Activated B cell treated with CpG ODN at 0.5 μM for 24 hours (primary cell): ENCODE measurements at regions not wholly inside any gene's neighbourhood (a gene's known extent, or its start where the extent isn't known, plus 50 kb on each side); places are given as distances from the start of the nearest gene placed in this dataset.

Experiments
- ATAC-seq: fragments of 200-7000 bp; cut with Tn5 transposase; one replicate; pipeline ENCODE4 v1.10.0; 2021; ENCODE audit warnings: low read depth, mild to moderate bottlenecking, moderate library complexity
- CTCF ChIA-PET: fragments of 350-600 bp; sonication (Branson Sonifier 250); formaldehyde crosslinking; loops from one replicate; lab custom pipeline; 2021; ENCODE audit warnings: antibody characterized with exemption; lab: Charles Lee
- POLR2A ChIA-PET: fragments of 350-600 bp; sonication (Branson Sonifier 250); formaldehyde crosslinking; loops from one replicate; lab custom pipeline; 2021; ENCODE audit warnings: antibody characterized with exemption; lab: Charles Lee
- DNase-seq: peaks from one replicate; pipeline ENCODE4 v3.0.0; 2022
- H3K27ac Mint-ChIP-seq: one replicate; pipeline ENCODE4 v1.8.0; 2020; ENCODE audit warnings: mixed read lengths
- H3K27me3 Mint-ChIP-seq: one replicate; pipeline ENCODE4 v1.8.0; 2021; ENCODE audit warnings: mixed read lengths
- H3K36me3 Mint-ChIP-seq: one replicate; pipeline ENCODE4 v1.8.0; 2021; ENCODE audit warnings: low read depth, mixed read lengths
- H3K4me1 Mint-ChIP-seq: one replicate; pipeline ENCODE4 v1.8.0; 2021; ENCODE audit warnings: mixed read lengths
- H3K4me3 Mint-ChIP-seq: one replicate; pipeline ENCODE4 v1.8.0; 2020; ENCODE audit warnings: mild to moderate bottlenecking, mixed read lengths
- H3K9me3 Mint-ChIP-seq: one replicate; pipeline ENCODE4 v1.8.0; 2020; ENCODE audit warnings: mixed read lengths
- intact Hi-C: fragments of 100-400 bp; cut with micrococcal nuclease; formaldehyde crosslinking; loops from one replicate; pipeline ENCODE4 v1.15.1; 2024
- TF ChIP-seq, protein P1 (sequence below): fragments of 200-600 bp; IDR thresholded peaks from one replicate; pipeline ENCODE4 v1.8.0; 2022; ENCODE audit warnings: antibody characterized with exemption, mild to moderate bottlenecking

DNA sequence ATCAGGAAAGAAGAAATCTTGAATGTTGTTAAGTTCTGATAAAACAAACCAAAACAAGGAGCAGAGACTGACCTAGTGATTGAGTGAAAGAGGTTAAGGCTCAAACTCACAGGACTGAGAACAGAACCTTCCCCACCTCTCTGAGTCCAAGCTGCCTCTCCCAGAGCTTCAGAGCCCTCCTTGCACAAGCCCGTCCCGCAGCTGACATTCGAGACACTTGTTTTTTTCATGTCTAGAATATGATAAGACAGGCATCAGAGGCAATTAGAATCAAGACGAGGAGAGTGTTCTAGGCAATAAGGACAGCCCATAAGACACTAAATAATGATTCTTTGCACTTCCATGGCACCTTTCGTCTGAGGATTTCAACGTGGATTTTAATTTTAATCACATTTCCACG, 140.6 kb downstream of the PXDC1 start:
- H3K4me3 Mint-ChIP-seq = no peak overlapping the region
- H3K27ac Mint-ChIP-seq = no peak overlapping the region
- no peaks in the 10 kb centered on the region for H3K36me3 Mint-ChIP-seq
- TF ChIP-seq, protein P1, sequence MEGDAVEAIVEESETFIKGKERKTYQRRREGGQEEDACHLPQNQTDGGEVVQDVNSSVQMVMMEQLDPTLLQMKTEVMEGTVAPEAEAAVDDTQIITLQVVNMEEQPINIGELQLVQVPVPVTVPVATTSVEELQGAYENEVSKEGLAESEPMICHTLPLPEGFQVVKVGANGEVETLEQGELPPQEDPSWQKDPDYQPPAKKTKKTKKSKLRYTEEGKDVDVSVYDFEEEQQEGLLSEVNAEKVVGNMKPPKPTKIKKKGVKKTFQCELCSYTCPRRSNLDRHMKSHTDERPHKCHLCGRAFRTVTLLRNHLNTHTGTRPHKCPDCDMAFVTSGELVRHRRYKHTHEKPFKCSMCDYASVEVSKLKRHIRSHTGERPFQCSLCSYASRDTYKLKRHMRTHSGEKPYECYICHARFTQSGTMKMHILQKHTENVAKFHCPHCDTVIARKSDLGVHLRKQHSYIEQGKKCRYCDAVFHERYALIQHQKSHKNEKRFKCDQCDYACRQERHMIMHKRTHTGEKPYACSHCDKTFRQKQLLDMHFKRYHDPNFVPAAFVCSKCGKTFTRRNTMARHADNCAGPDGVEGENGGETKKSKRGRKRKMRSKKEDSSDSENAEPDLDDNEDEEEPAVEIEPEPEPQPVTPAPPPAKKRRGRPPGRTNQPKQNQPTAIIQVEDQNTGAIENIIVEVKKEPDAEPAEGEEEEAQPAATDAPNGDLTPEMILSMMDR = no peak
- DNase-seq (no peak), ATAC-seq (no peak)
- ChIA-PET POLR2A (no interaction called here), CTCF (no interaction called here)
- H3K9me3 Mint-ChIP-seq = no peaks in the 10 kb centered on the region
- no peaks in the 10 kb centered on the region for H3K4me1 Mint-ChIP-seq
- peaks cover 15% of the 10 kb centered on the region for H3K27me3 Mint-ChIP-seq
- intact Hi-C loops = no loop called here

GRCh38 chr6:3610206-3610605, 141.3 kb downstream of the PXDC1 start:
- Mint-ChIP-seq H3K9me3 (no peaks in the 10 kb centered on the region), H3K27me3 (peaks cover 15% of the 10 kb centered on the region), H3K4me3 (no peak overlapping the region), H3K27ac (no peak overlapping the region), H3K4me1 (no peaks in the 10 kb centered on the region), H3K36me3 (no peaks in the 10 kb centered on the region)
- ATAC-seq = no peak
- DNase-seq = no peak
- ChIA-PET CTCF (no interaction called here), POLR2A (no interaction called here)
- TF ChIP-seq, protein P1 = no peak
- intact Hi-C loops = no loop called here

DNA sequence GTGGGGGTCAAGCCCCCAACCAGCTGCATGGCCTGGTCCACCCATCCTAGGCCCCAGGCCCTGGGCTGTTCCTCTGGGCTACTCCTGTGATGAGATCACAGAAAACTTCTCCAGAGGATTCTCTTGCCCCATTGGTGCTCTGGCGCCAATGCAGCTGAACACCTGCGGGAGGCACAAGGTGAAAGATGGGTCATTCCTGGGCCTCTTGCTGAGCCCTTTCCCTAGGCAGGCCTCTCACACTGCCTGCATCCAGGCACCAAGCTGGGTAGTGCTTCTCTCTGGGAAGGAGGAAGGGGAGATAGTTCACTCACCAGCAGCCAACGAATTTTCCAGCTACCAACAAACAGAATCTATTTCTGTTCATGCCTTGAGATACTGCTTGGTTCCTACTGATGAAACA, 142.1 kb downstream of the PXDC1 start:
- no peak for DNase-seq
- H3K27ac Mint-ChIP-seq = no peak overlapping the region
- ChIA-PET POLR2A (no interaction called here), CTCF (no interaction called here)
- intact Hi-C loops = no loop called here
- no peak for ATAC-seq
- H3K4me1 Mint-ChIP-seq = no peaks in the 10 kb centered on the region
- H3K9me3 Mint-ChIP-seq = no peaks in the 10 kb centered on the region
- no peak overlapping the region for H3K4me3 Mint-ChIP-seq
- peaks cover 15% of the 10 kb centered on the region for H3K27me3 Mint-ChIP-seq
- TF ChIP-seq, protein P1 = no peak
- H3K36me3 Mint-ChIP-seq = no peaks in the 10 kb centered on the region

- no peak for ATAC-seq
- no peak overlapping the region for H3K4me3 Mint-ChIP-seq
- intact Hi-C loops = no loop called here
- POLR2A ChIA-PET = no interaction called here
- TF ChIP-seq, protein P1 = no peak
- H3K27ac Mint-ChIP-seq = no peak overlapping the region
- H3K27me3 Mint-ChIP-seq = peaks cover 10% of the 10 kb centered on the region
- H3K36me3 Mint-ChIP-seq = no peaks in the 10 kb centered on the region
- H3K9me3 Mint-ChIP-seq = no peaks in the 10 kb centered on the region
- H3K4me1 Mint-ChIP-seq = no peaks in the 10 kb centered on the region
- DNase-seq = no peak
- CTCF ChIA-PET = no interaction called here
Measured at GRCh38 chr6:3608159-3608558, 143.4 kb downstream of the PXDC1 start.

DNA sequence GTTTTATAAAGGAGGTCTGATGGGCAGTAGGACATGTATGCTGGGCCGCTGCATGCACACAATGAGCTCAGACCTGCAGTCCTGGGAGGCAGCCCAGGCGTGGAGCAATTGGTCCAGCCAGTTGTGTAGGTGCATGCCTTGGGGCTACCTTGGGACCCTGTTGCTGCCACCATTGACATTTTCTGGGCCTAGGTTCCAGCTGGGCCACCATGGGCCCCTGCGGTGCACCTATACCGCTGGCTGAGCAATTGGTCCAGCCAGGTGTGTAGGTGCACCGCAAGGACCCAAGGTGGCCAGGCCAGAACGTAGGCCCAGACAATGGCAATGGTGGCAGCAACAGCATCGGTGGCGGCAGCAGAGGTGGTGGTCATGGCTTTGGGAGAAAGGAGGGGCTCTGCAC, 143.9 kb downstream of the PXDC1 start:
- CTCF ChIA-PET = no interaction called here
- Mint-ChIP-seq H3K27me3 (peaks cover 7% of the 10 kb centered on the region), H3K9me3 (peaks cover 4% of the 10 kb centered on the region), H3K36me3 (no peaks in the 10 kb centered on the region), H3K4me1 (no peaks in the 10 kb centered on the region), H3K4me3 (no peak overlapping the region), H3K27ac (no peak overlapping the region)
- POLR2A ChIA-PET = no interaction called here
- intact Hi-C loops = no loop called here
- DNase-seq (no peak), ATAC-seq (no peak)
- TF ChIP-seq, protein P1 = no peak
